ENCODE measurements at regions not wholly inside any gene's neighbourhood (a gene's known extent, or its start where the extent isn't known, plus 50 kb on each side); places are given as distances from the start of the nearest gene placed in this dataset.
"Not testable (repeated sequence)": the region's sequence is repeated elsewhere in the genome, so short reads cannot be mapped to it uniquely, and the experiment has no call there.

DNA sequence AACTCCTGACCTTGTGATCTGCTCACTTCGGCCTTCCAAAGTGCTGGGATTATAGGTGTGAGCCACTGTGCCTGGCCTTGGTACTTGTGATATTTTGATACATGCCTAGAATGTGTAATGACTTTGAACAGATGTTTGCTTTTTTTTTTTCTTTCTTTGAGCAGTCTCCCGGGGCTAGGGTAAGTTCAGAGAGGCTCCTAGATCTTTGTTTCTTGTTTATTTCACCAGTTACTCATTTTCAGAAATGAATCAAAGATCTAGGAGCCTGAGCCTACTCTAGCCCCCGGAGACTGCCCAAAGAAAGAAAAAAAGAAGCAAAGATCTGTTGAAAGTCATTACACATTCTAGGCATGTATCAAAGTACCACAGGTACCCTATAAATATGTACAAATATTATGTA is 83.0 kb upstream of the CRYM start:
- H3K4me3 ChIP-seq (ENCODE audit: low read depth in 2 of 2, low read length in 2 of 2); H3K4me1 ChIP-seq (ENCODE audit: control insufficient read depth, insufficient read depth, low read length); ATAC-seq; H3K27ac ChIP-seq (ENCODE audit: low read length); in situ Hi-C loops (cut with HindIII; ENCODE audit: low pct_unique_long_range_greater_than_20kb, low sequenced_read_pairs); H3K9me3 ChIP-seq (ENCODE audit: control insufficient read depth, insufficient read depth, low read depth, low read length); DNase-seq (ENCODE audit: low read depth, low spot score); BruUV-seq (replicated peaks); intact Hi-C loops (cut with micrococcal nuclease; ENCODE audit: unreplicated experiment); H3K27me3 ChIP-seq (ENCODE audit: control insufficient read depth, insufficient read depth, low read length); H3K36me3 ChIP-seq (ENCODE audit: control insufficient read depth, insufficient read depth, low read length); POLR2A ChIA-PET: not testable (repeated sequence)
- CTCF ChIA-PET: interaction anchor here (0.6 to 1.1 kb wide), 2 partner anchors 60 to 482 kb away, joined by 4 to 8 read pairs; no protein-coding TSS in a partner anchor

DNA sequence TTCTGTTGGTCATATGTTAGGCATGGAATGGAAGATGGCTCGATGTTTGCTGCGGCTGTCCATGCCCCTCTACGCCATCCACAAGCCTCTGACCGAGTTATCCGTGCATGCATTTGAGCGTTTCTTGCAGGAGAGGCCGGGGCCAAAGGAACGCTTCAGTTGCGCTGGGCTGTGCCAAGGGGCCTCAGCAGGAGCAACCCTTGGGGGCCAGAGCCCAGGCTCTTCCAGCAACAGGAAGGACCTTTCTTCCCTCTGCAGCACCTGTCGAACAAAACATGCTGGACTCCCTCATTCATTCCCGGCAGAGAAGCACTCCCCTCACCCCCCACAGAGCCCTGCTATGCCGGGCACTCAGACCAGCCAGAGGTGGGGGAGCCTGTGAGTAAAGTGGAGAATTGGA is 81.4 kb upstream of the CRYM start:
- H3K4me3 ChIP-seq (ENCODE audit: low read depth in 2 of 2, low read length in 2 of 2); POLR2A ChIA-PET; H3K9me3 ChIP-seq (ENCODE audit: control insufficient read depth, insufficient read depth, low read depth, low read length); H3K27ac ChIP-seq (ENCODE audit: low read length); BruUV-seq (replicated peaks); DNase-seq (ENCODE audit: low read depth, low spot score); CTCF ChIA-PET; intact Hi-C loops (cut with micrococcal nuclease; ENCODE audit: unreplicated experiment); in situ Hi-C loops (cut with HindIII; ENCODE audit: low pct_unique_long_range_greater_than_20kb, low sequenced_read_pairs); ATAC-seq; H3K36me3 ChIP-seq (ENCODE audit: control insufficient read depth, insufficient read depth, low read length); H3K4me1 ChIP-seq (ENCODE audit: control insufficient read depth, insufficient read depth, low read length); H3K27me3 ChIP-seq (ENCODE audit: control insufficient read depth, insufficient read depth, low read length): not testable (repeated sequence)

DNA sequence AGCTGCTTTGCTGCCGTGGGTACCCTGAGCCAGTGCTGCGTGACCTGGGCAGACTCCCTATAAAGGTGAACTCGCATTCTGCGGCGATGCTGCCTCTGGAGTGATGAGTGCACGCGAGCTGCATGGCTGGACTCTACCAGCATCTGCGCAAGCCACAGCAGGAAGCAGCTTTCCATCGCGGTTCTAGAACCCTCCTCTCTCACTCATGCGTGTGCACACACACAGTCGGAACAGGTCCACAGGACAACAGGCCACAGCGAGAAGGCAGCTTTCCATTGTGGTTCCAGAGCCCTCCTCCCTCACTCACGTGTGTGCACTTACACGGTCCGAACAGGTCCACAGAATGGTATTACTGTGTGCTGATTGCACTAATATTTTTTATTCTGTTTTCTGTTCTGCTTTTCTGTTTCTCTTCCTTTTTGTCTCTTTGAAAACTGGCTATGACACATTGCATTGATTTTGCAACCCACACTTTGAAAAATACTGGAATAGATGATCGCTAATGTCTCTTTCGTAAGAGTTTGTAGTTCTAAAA is 80.2 kb upstream of the CRYM start:
- BruUV-seq (replicated peaks); CTCF ChIA-PET; H3K27me3 ChIP-seq (ENCODE audit: control insufficient read depth, insufficient read depth, low read length); ATAC-seq; intact Hi-C loops (cut with micrococcal nuclease; ENCODE audit: unreplicated experiment); H3K4me1 ChIP-seq (ENCODE audit: control insufficient read depth, insufficient read depth, low read length); H3K36me3 ChIP-seq (ENCODE audit: control insufficient read depth, insufficient read depth, low read length); H3K9me3 ChIP-seq (ENCODE audit: control insufficient read depth, insufficient read depth, low read depth, low read length); in situ Hi-C loops (cut with HindIII; ENCODE audit: low pct_unique_long_range_greater_than_20kb, low sequenced_read_pairs); POLR2A ChIA-PET; H3K27ac ChIP-seq (ENCODE audit: low read length); H3K4me3 ChIP-seq (ENCODE audit: low read depth in 2 of 2, low read length in 2 of 2); DNase-seq (ENCODE audit: low read depth, low spot score): not testable (repeated sequence)

DNA sequence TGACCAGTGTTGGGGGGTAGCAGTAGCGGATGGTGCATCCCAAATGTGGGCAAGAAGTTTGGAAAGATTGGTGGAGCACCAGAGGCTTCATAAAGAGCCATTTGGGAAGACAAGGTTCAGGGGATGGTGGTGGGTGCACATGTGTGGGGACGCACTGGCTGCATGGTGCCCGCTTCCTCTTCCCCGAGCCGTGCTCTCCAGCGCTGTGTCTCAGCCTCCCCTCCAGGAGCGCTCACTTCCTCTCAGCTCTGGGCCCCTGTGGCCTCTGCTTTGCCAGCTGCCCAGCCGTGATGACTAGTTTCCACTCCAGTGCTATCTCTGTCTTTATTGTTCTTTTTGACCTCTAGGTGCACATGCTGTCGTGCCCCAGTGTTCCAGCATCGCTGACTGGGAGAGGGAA is 78.2 kb upstream of the CRYM start:
- H3K27me3 ChIP-seq (ENCODE audit: control insufficient read depth, insufficient read depth, low read length); H3K4me3 ChIP-seq (ENCODE audit: low read depth in 2 of 2, low read length in 2 of 2); ATAC-seq; H3K4me1 ChIP-seq (ENCODE audit: control insufficient read depth, insufficient read depth, low read length); intact Hi-C loops (cut with micrococcal nuclease; ENCODE audit: unreplicated experiment); in situ Hi-C loops (cut with HindIII; ENCODE audit: low pct_unique_long_range_greater_than_20kb, low sequenced_read_pairs); H3K27ac ChIP-seq (ENCODE audit: low read length); H3K9me3 ChIP-seq (ENCODE audit: control insufficient read depth, insufficient read depth, low read depth, low read length); POLR2A ChIA-PET; DNase-seq (ENCODE audit: low read depth, low spot score); BruUV-seq (replicated peaks); H3K36me3 ChIP-seq (ENCODE audit: control insufficient read depth, insufficient read depth, low read length); CTCF ChIA-PET: not testable (repeated sequence)

DNA sequence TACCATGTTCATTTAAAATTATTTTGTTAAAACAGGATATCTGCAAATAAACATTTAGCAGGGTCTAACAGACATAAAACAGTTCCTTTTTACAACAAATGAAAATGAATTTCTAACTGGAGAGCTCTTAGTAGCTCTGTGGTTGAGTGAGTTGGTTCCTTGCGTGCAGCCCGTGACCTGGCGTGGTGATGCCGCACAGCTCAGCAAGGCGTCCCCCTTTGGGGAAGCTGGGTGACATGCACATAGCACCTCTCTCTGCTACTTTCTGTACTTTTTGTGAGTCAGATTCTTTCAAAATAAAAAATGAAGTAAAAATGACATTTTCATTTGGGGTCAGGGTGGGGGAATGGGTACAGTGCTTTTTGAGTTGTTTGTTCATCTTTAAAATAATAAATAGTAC is 73.3 kb upstream of the CRYM start:
- H3K4me1 ChIP-seq (ENCODE audit: control insufficient read depth, insufficient read depth, low read length); DNase-seq (ENCODE audit: low read depth, low spot score); H3K4me3 ChIP-seq (ENCODE audit: low read depth in 2 of 2, low read length in 2 of 2); H3K27ac ChIP-seq (ENCODE audit: low read length); H3K9me3 ChIP-seq (ENCODE audit: control insufficient read depth, insufficient read depth, low read depth, low read length); POLR2A ChIA-PET; ATAC-seq; H3K36me3 ChIP-seq (ENCODE audit: control insufficient read depth, insufficient read depth, low read length); in situ Hi-C loops (cut with HindIII; ENCODE audit: low pct_unique_long_range_greater_than_20kb, low sequenced_read_pairs); H3K27me3 ChIP-seq (ENCODE audit: control insufficient read depth, insufficient read depth, low read length); intact Hi-C loops (cut with micrococcal nuclease; ENCODE audit: unreplicated experiment); CTCF ChIA-PET; BruUV-seq (replicated peaks): not testable (repeated sequence)

DNA sequence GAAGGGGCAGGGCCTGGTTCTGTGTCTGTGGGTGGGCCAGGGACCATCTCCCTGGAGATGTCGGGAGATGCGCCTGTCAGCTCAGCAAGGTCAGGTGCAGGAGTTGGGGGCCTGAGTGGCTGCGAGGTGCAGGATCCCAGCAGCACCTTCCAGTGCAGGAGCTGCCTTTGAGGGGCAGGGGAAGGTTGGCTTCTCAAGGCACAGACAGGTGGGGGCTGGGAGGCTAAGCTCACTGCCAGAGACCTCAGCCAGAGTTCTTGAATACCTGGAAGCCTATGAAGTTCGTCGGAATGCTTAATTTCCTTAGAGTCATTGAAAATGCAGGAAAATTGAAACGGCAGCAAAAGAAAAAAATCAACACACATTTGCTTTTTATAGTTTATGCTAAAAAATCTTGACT is 72.8 kb upstream of the CRYM start:
- ATAC-seq; in situ Hi-C loops (cut with HindIII; ENCODE audit: low pct_unique_long_range_greater_than_20kb, low sequenced_read_pairs); H3K9me3 ChIP-seq (ENCODE audit: control insufficient read depth, insufficient read depth, low read depth, low read length); DNase-seq (ENCODE audit: low read depth, low spot score); POLR2A ChIA-PET; H3K4me1 ChIP-seq (ENCODE audit: control insufficient read depth, insufficient read depth, low read length); CTCF ChIA-PET; H3K36me3 ChIP-seq (ENCODE audit: control insufficient read depth, insufficient read depth, low read length); H3K4me3 ChIP-seq (ENCODE audit: low read depth in 2 of 2, low read length in 2 of 2); H3K27ac ChIP-seq (ENCODE audit: low read length); H3K27me3 ChIP-seq (ENCODE audit: control insufficient read depth, insufficient read depth, low read length); intact Hi-C loops (cut with micrococcal nuclease; ENCODE audit: unreplicated experiment); BruUV-seq (replicated peaks): not testable (repeated sequence)
